SK-N-SH treated with all-trans-retinoic acid at 6 μM for 48 hours (cell line): ENCODE measurements at regions not wholly inside any gene's neighbourhood (a gene's known extent, or its start where the extent isn't known, plus 50 kb on each side); places are given as distances from the start of the nearest gene placed in this dataset.

Experiments used
- ATAC-seq: fragments of 200-7000 bp; cut with Tn5 transposase; 3 replicates; pipeline ENCODE4 v1.9.1; 2020; ENCODE audit warnings: mild to moderate bottlenecking, moderate library complexity
- ARNTL ChIP-seq: fragments of 450-650 bp; formaldehyde crosslinking; IDR thresholded peaks from 2 replicates; pipeline ENCODE4 v1.5.0; 2020; ENCODE audit warnings: low read depth, mild to moderate bottlenecking, moderate library complexity, borderline replicate concordance
- BACH2 ChIP-seq: fragments of 250-450 bp; sonication (Bioruptor Pico); IDR thresholded peaks from 2 replicates; pipeline ENCODE4 v1.9.0; 2021; ENCODE audit warnings: mild to moderate bottlenecking, borderline replicate concordance
- CREB5 ChIP-seq: fragments of 250-450 bp; sonication (Bioruptor Pico); IDR thresholded peaks from 2 replicates; pipeline ENCODE4 v1.5.1; 2020; ENCODE audit warnings: low read depth, mild to moderate bottlenecking, moderate library complexity
- CSDC2 ChIP-seq: fragments of 250-450 bp; sonication (Bioruptor Pico); IDR thresholded peaks from 2 replicates; pipeline ENCODE4 v1.5.0; 2020; ENCODE audit warnings: mild to moderate bottlenecking, moderate library complexity
- CSRNP3 ChIP-seq: fragments of 250-450 bp; sonication (Bioruptor Pico); IDR thresholded peaks from 2 replicates; pipeline ENCODE4 v1.5.1; 2021; ENCODE audit warnings: mild to moderate bottlenecking, moderate library complexity
- ESRRG ChIP-seq: fragments of 250-450 bp; sonication (Bioruptor Pico); IDR thresholded peaks from 2 replicates; pipeline ENCODE4 v1.6.1; 2021; ENCODE audit warnings: mild to moderate bottlenecking
- GLIS3 ChIP-seq: fragments of 250-450 bp; sonication (Bioruptor Pico); IDR thresholded peaks from 2 replicates; pipeline ENCODE4 v1.5.0; 2020; ENCODE audit warnings: mild to moderate bottlenecking, moderate library complexity
- ISL1 ChIP-seq: fragments of 250-450 bp; sonication (Bioruptor Pico); IDR thresholded peaks from 2 replicates; pipeline ENCODE4 v2.1.2; 2022; ENCODE audit warnings: mild to moderate bottlenecking, moderate library complexity
- OSR1 ChIP-seq: fragments of 250-450 bp; sonication (Bioruptor Pico); IDR thresholded peaks from 2 replicates; pipeline ENCODE4 v1.8.0; 2022; ENCODE audit warnings: moderate library complexity, mild to moderate bottlenecking, inconsistent platforms
- POU6F1 ChIP-seq: fragments of 250-450 bp; sonication (Bioruptor Pico); IDR thresholded peaks from 2 replicates; pipeline ENCODE4 v1.8.0; 2021; ENCODE audit warnings: low read depth, mild to moderate bottlenecking, moderate library complexity, borderline replicate concordance
- RARB ChIP-seq: fragments of 250-450 bp; sonication (Bioruptor Pico); IDR thresholded peaks from 2 replicates; pipeline ENCODE4 v1.8.0; 2021; ENCODE audit warnings: mild to moderate bottlenecking, moderate library complexity
- SNAI2 ChIP-seq: fragments of 250-450 bp; sonication (Bioruptor Pico); IDR thresholded peaks from 2 replicates; pipeline ENCODE4 v1.5.0; 2020; ENCODE audit warnings: mild to moderate bottlenecking, moderate library complexity
- TCF4 ChIP-seq: fragments of 250-450 bp; sonication (Bioruptor Pico); IDR thresholded peaks from 2 replicates; pipeline ENCODE4 v1.8.0; 2021; ENCODE audit warnings: mild to moderate bottlenecking, moderate library complexity, borderline replicate concordance
- TOX ChIP-seq: fragments of 250-450 bp; sonication (Bioruptor Pico); IDR thresholded peaks from 2 replicates; pipeline ENCODE4 v1.8.0; 2021; ENCODE audit warnings: mild to moderate bottlenecking, moderate library complexity, borderline replicate concordance
- ZFP3 ChIP-seq: fragments of 250-450 bp; sonication (Bioruptor Pico); IDR thresholded peaks from 2 replicates; pipeline ENCODE4 v1.5.0; 2020; ENCODE audit warnings: mild to moderate bottlenecking, moderate library complexity
- ZFP30 ChIP-seq: fragments of 450-650 bp; formaldehyde crosslinking; IDR thresholded peaks from 2 replicates; pipeline ENCODE4 v1.5.0; 2022; ENCODE audit warnings: mild to moderate bottlenecking, moderate library complexity
- ZNF565 ChIP-seq: fragments of 450-650 bp; formaldehyde crosslinking; conservative IDR thresholded peaks from 2 replicates; pipeline ENCODE4 v1.5.0; 2020; ENCODE audit warnings: low read depth, mild to moderate bottlenecking, moderate library complexity
- ZNF70 ChIP-seq: fragments of 450-650 bp; formaldehyde crosslinking; IDR thresholded peaks from 2 replicates; pipeline ENCODE4 v1.5.0; 2020; ENCODE audit warnings: mild to moderate bottlenecking, moderate library complexity
- ZNF8 ChIP-seq: fragments of 450-650 bp; formaldehyde crosslinking; IDR thresholded peaks from 2 replicates; pipeline ENCODE4 v1.5.0; 2020; ENCODE audit warnings: mild to moderate bottlenecking, moderate library complexity
- TF ChIP-seq, protein P1 (sequence below): fragments of 250-450 bp; sonication (Bioruptor Pico); IDR thresholded peaks from 2 replicates; pipeline ENCODE4 v1.8.0; 2020; ENCODE audit warnings: mild to moderate bottlenecking, moderate library complexity, borderline replicate concordance
- TF ChIP-seq, protein P2 (sequence below): fragments of 250-450 bp; sonication (Bioruptor Pico); IDR thresholded peaks from 2 replicates; pipeline ENCODE4 v1.5.0; 2020; ENCODE audit warnings: mild to moderate bottlenecking, moderate library complexity

- TF ChIP-seq ESRRG (CRISPR knock-in tag) = no peak
- TF ChIP-seq TOX = no peak
- TF ChIP-seq, protein P1, sequence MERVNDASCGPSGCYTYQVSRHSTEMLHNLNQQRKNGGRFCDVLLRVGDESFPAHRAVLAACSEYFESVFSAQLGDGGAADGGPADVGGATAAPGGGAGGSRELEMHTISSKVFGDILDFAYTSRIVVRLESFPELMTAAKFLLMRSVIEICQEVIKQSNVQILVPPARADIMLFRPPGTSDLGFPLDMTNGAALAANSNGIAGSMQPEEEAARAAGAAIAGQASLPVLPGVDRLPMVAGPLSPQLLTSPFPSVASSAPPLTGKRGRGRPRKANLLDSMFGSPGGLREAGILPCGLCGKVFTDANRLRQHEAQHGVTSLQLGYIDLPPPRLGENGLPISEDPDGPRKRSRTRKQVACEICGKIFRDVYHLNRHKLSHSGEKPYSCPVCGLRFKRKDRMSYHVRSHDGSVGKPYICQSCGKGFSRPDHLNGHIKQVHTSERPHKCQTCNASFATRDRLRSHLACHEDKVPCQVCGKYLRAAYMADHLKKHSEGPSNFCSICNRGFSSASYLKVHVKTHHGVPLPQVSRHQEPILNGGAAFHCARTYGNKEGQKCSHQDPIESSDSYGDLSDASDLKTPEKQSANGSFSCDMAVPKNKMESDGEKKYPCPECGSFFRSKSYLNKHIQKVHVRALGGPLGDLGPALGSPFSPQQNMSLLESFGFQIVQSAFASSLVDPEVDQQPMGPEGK (CRISPR knock-in tag) = no peak
- TF ChIP-seq ZFP30 (CRISPR knock-in tag) = no peak
- TF ChIP-seq, protein P2, sequence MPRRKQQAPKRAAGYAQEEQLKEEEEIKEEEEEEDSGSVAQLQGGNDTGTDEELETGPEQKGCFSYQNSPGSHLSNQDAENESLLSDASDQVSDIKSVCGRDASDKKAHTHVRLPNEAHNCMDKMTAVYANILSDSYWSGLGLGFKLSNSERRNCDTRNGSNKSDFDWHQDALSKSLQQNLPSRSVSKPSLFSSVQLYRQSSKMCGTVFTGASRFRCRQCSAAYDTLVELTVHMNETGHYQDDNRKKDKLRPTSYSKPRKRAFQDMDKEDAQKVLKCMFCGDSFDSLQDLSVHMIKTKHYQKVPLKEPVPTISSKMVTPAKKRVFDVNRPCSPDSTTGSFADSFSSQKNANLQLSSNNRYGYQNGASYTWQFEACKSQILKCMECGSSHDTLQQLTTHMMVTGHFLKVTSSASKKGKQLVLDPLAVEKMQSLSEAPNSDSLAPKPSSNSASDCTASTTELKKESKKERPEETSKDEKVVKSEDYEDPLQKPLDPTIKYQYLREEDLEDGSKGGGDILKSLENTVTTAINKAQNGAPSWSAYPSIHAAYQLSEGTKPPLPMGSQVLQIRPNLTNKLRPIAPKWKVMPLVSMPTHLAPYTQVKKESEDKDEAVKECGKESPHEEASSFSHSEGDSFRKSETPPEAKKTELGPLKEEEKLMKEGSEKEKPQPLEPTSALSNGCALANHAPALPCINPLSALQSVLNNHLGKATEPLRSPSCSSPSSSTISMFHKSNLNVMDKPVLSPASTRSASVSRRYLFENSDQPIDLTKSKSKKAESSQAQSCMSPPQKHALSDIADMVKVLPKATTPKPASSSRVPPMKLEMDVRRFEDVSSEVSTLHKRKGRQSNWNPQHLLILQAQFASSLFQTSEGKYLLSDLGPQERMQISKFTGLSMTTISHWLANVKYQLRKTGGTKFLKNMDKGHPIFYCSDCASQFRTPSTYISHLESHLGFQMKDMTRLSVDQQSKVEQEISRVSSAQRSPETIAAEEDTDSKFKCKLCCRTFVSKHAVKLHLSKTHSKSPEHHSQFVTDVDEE (CRISPR knock-in tag) = no peak
- no peak for TF ChIP-seq ZNF70 (CRISPR knock-in tag)
- no peak for TF ChIP-seq ISL1 (CRISPR knock-in tag)
- TF ChIP-seq TCF4 (CRISPR knock-in tag) = no peak
- no peak for TF ChIP-seq SNAI2
- TF ChIP-seq OSR1 = no peak
- TF ChIP-seq ZFP3 (CRISPR knock-in tag) = no peak
- TF ChIP-seq ZNF565 = no peak
- TF ChIP-seq RARB = no peak
- no peak for TF ChIP-seq ARNTL (CRISPR knock-in tag)
- no peak for TF ChIP-seq CSDC2
- no peak for TF ChIP-seq POU6F1 (CRISPR knock-in tag)
- no peak for TF ChIP-seq ZNF8 (CRISPR knock-in tag)
- no peak for ATAC-seq
These were observed 267.8 kb upstream of the NCAM2 start for GRCh38 chr21:20730441-20730840.

GRCh38 chr21:20735257-20735656 is 263.0 kb upstream of the NCAM2 start:
- TF ChIP-seq RARB (no peak), BACH2 (CRISPR knock-in tag) (no peak), ZNF565 (no peak), CSRNP3 (CRISPR knock-in tag) (no peak), GLIS3 (CRISPR knock-in tag) (no peak), CSDC2 (no peak), POU6F1 (CRISPR knock-in tag) (no peak), TCF4 (CRISPR knock-in tag) (no peak)
- TF ChIP-seq, all 23 proteins: peak for 0
- ATAC-seq = no peak

GRCh38 chr21:20737227-20737913 is 260.8 kb upstream of the NCAM2 start:
- ATAC-seq = no peak
- TF ChIP-seq, protein P1 (CRISPR knock-in tag) = no peak
- TF ChIP-seq CSDC2 (no peak), ZFP30 (CRISPR knock-in tag) (no peak), RARB (no peak), CREB5 (CRISPR knock-in tag) (no peak)
- TF ChIP-seq, protein P2 (CRISPR knock-in tag) = no peak
